ENCODE measurements at regions not wholly inside any gene's neighbourhood (a gene's known extent, or its start where the extent isn't known, plus 50 kb on each side); places are given as distances from the start of the nearest gene placed in this dataset.

DNA sequence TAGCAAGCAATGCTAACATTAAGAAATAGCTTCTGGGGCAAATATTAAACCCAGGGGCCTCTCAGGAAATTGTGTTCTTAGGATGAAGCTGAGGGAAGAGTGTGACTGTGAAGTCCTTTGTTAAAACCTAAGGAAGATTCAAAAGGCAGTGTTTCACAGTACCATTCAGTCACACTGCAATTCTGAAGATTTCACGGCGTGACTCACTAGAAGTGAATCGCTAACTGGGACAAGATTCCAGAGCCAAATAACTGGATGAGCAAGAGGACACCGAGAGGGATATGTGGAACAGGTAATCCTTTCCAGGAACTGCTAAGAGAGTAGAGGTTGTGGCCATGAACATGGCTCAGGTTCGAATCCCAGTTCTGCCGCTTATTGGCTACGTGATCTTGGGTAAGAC lies 61.8 kb upstream of the SMAD3 start:
- H3K4me3 ChIP-seq (ENCODE audit: low read depth, low read length): no peak overlapping the region
- TF ChIP-seq CTCF (IDR thresholded peaks at IDR 0.05; ENCODE audit: insufficient read depth, low read depth, low read length): no peak
- DNase-seq (ENCODE audit: low read depth): no peak

DNA sequence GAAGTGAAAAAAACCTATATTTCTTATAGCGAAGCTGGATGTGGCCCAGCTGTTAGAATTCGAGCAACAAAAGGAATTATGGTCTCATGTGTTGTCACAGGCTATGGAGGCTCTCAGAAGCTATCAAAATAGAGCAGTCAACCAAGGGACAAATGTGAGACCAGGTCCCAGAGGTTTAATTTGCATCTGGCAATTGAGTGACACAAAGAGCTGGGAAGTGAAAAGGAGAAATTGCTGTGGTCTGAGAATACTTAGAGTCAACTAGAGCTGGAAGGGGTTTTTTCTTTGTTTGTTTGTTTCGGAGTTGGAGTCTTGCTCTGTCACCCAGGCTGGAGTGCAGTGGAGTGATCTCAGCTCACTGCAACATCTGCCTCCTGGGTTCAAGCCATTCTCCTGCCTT lies 61.3 kb upstream of the SMAD3 start:
- H3K4me3 ChIP-seq (ENCODE audit: low read depth, low read length): no peak overlapping the region
- TF ChIP-seq CTCF (IDR thresholded peaks at IDR 0.05; ENCODE audit: insufficient read depth, low read depth, low read length): no peak
- no peak for DNase-seq (ENCODE audit: low read depth)

DNA sequence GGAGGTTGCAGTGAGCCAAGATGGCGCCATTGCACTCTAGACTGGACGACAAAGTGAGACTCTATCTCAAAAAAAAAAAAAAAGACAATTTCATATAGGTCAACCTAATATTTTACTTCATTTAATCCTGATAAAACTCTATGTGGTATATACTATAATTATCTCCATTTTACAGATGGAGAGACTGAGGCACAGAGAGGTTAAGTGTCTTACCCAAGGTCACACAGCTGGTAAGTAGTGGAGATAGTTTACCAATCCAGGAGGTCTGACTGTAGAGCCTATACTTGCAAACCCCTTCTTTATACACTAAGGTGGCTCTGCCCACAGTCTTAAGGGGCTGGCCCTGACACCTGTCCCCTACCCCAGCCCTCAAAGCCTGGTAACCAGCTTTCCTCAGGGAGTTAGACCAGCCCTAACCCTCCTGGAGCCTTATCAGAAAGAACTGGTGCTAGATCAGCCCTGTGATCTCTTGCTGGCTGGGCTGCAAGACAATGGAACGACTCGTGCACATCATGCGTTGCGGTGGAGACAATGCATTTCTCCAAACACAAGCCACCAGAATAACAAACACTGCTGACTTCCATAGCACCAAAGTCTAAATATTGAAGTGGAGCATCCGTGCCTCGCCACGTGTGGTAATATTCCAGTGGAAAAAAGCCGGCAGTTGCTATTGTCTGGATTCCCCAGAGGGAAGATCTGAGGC lies 60.0 kb upstream of the SMAD3 start:
- no peak overlapping the region for H3K4me3 ChIP-seq (ENCODE audit: low read depth, low read length)
- no peak for DNase-seq (ENCODE audit: low read depth)
- TF ChIP-seq CTCF (IDR thresholded peaks at IDR 0.05; ENCODE audit: insufficient read depth, low read depth, low read length): no peak

DNA sequence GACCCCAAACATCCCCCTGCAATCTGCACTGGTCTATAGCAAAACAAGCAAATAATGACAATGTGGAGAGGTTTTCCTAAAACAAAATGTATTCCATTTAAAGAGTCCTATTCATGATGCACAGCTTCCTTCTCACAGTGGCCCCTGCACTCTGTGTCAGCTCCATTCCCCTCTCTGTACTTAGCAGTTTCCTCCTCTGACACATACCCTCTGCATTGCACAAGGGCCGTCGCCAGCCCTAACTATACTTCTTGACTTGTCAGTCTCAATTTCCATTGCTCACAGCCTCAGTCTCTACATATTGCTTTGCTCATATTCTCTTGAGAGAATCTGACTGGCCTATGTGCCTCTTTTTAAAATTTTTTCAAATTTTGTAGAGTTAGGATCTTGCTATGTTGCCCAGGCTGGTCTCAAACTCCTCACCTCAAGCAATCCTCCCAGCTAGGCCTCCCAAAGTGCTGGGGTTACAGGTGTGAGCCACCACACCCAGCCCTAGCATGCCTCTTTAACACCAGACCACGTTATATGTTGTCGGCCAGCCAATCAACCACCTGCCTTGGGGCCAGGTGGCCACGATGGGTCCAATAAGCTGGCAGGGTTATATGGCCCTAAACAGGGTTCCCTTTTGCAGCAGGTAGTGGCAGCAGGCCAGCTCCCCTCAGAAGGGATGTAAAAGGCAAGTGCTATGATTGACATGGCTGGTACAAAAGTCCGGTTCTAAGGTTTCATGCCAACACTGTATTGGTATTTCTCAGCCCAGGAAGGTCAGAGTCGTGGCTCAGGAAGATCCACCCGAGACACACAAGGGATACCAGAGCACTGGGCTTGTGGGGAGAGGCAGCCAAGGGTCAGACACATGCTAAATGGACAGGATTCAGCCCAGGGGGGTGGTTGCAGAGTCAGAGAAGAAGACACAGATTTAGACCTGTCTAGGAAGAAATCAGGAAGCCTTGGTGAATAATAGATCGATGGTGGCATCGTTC lies 59.0 kb upstream of the SMAD3 start:
- TF ChIP-seq CTCF (IDR thresholded peaks at IDR 0.05; ENCODE audit: insufficient read depth, low read depth, low read length): no peak
- H3K4me3 ChIP-seq (ENCODE audit: low read depth, low read length): no peak overlapping the region
- no peak for DNase-seq (ENCODE audit: low read depth)

GRCh38 chr15:67009576-67010569 lies 55.5 kb upstream of the SMAD3 start:
- DNase-seq (ENCODE audit: low read depth): no peak
- TF ChIP-seq CTCF (IDR thresholded peaks at IDR 0.05; ENCODE audit: insufficient read depth, low read depth, low read length): no peak
- no peak overlapping the region for H3K4me3 ChIP-seq (ENCODE audit: low read depth, low read length)

DNA sequence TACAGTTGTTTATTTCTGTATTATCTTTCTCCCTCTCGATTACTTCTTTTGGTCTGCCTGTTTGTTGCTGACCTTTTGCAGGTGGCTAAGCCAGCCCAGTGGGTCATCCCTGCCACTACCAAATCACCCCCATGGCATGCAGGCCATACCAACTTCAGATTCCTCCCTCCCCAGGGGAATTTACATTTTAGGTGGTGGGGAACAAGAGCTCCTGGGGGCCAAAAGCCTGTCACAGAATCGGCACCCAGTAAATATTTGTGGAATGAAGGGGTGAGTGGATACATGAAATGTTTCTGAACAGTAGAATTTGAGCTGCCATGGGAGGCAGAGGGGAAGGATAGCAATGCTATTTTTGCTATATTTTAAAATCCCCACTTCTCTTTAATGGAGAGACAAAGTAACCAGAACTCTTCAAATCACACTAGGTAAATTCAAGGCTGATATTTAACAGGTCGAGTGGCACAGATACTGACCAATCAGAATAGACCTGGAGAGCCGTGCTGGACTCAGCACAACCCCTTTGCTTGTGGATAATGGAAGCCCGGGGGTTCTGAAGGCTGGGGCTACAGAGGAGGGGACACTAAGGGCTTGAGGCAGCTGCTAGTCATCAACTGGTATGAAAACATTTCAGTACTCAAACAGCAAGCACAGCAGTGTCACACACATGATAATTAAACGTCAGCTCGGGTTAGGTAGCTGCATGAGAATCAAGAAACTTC lies 54.3 kb upstream of the SMAD3 start:
- no peak overlapping the region for H3K4me3 ChIP-seq (ENCODE audit: low read depth, low read length)
- no peak for TF ChIP-seq CTCF (IDR thresholded peaks at IDR 0.05; ENCODE audit: insufficient read depth, low read depth, low read length)
- DNase-seq (ENCODE audit: low read depth): peak; percentile 39

Measured in fibroblast of villous mesenchyme (primary cell).